H9 (cell line): ENCODE measurements at regions not wholly inside any gene's neighbourhood (a gene's known extent, or its start where the extent isn't known, plus 50 kb on each side); places are given as distances from the start of the nearest gene placed in this dataset.
A peak's percentile ranks its signal among the peaks of the same experiment; 100 is the strongest.

Experiments
- DNase-seq: peaks from one replicate; pipeline ENCODE4 v3.0.0-alpha.2; 2017
- H2AFZ ChIP-seq: one replicate; pipeline ENCODE4 v1.6.1; 2013; ENCODE audit warnings: mild to moderate bottlenecking, low read length, control low read depth, moderate library complexity
- H2AK5ac ChIP-seq: 2 replicates; pipeline ENCODE4 v1.6.1; 2013; ENCODE audit warnings: low read length, control low read depth, mixed read lengths; ENCODE audit not compliant: insufficient read length
- H2BK120ac ChIP-seq: one replicate; pipeline ENCODE4 v1.6.1; 2013; ENCODE audit warnings: low read depth, mild to moderate bottlenecking, low read length, control low read depth, inconsistent platforms; ENCODE audit not compliant: poor library complexity, severe bottlenecking
- H2BK12ac ChIP-seq: 2 replicates; pipeline ENCODE4 v1.6.1; 2013; ENCODE audit warnings: low read length, control low read depth, mixed read lengths, low read depth; ENCODE audit not compliant: insufficient read length
- H2BK15ac ChIP-seq: 2 replicates; pipeline ENCODE4 v1.6.1; 2013; ENCODE audit warnings: low read depth, low read length, control low read depth
- H2BK20ac ChIP-seq: one replicate; pipeline ENCODE4 v1.6.1; 2013; ENCODE audit warnings: low read depth, mild to moderate bottlenecking, low read length, control low read depth, inconsistent platforms; ENCODE audit not compliant: poor library complexity, severe bottlenecking
- H2BK5ac ChIP-seq: 2 replicates; pipeline ENCODE4 v1.6.1; 2013; ENCODE audit warnings: low read length, control low read depth, mixed read lengths; ENCODE audit not compliant: insufficient read length
- H3K14ac ChIP-seq: 2 replicates; pipeline ENCODE4 v1.6.1; 2013; ENCODE audit warnings: low read length, control low read depth; ENCODE audit not compliant: insufficient read depth
- H3K18ac ChIP-seq: 2 replicates; pipeline ENCODE4 v1.6.1; 2013; ENCODE audit warnings: low read depth, mild to moderate bottlenecking, mixed read lengths, low read length, control low read depth; ENCODE audit not compliant: insufficient read length
- H3K23ac ChIP-seq: 2 replicates; pipeline ENCODE4 v1.6.1; 2013; ENCODE audit warnings: low read length, control low read depth, mixed read lengths, low read depth; ENCODE audit not compliant: insufficient read length
- H3K23me2 ChIP-seq: 2 replicates; pipeline ENCODE4 v1.6.1; 2013; ENCODE audit warnings: low read depth, mild to moderate bottlenecking, mixed read lengths, low read length, control low read depth; ENCODE audit not compliant: insufficient read length, poor library complexity, severe bottlenecking
- H3K27ac ChIP-seq: 2 replicates; pipeline ENCODE4 v1.5.1; 2013; ENCODE audit warnings: low read length, control low read depth, mixed read lengths, low read depth; ENCODE audit not compliant: insufficient read length
- H3K27me3 ChIP-seq: 2 replicates; pipeline ENCODE4 v1.6.1; 2013; ENCODE audit warnings: low read length, control low read depth, inconsistent platforms; ENCODE audit not compliant: insufficient read depth
- H3K4ac ChIP-seq: 2 replicates; pipeline ENCODE4 v1.6.1; 2013; ENCODE audit warnings: low read depth, mild to moderate bottlenecking, control low read depth, inconsistent platforms, low read length, moderate library complexity
- H3K4me1 ChIP-seq: 2 replicates; pipeline ENCODE4 v1.6.1; 2013; ENCODE audit warnings: low read length, control low read depth, inconsistent platforms; ENCODE audit not compliant: insufficient read depth
- H3K4me2 ChIP-seq: 2 replicates; pipeline ENCODE4 v1.6.1; 2013; ENCODE audit warnings: low read length, control low read depth, mixed read lengths; ENCODE audit not compliant: insufficient read length, insufficient read depth
- H3K56ac ChIP-seq: 2 replicates; pipeline ENCODE4 v1.6.1; 2013; ENCODE audit warnings: low read depth, mild to moderate bottlenecking, mixed read lengths, low read length, control low read depth; ENCODE audit not compliant: insufficient read length
- H3K79me1 ChIP-seq: 2 replicates; pipeline ENCODE4 v1.6.1; 2013; ENCODE audit warnings: low read depth, mild to moderate bottlenecking, moderate library complexity, low read length, control low read depth, inconsistent platforms; ENCODE audit not compliant: insufficient read depth, poor library complexity, severe bottlenecking
- H3K79me2 ChIP-seq: 2 replicates; pipeline ENCODE4 v1.6.1; 2013; ENCODE audit warnings: low read length, control low read depth, inconsistent platforms; ENCODE audit not compliant: insufficient read depth
- H3K9ac ChIP-seq: 2 replicates; pipeline ENCODE4 v1.6.1; 2013; ENCODE audit warnings: low read length, control low read depth, mixed read lengths; ENCODE audit not compliant: insufficient read length; ENCODE audit errors: extremely low read depth
- H3K9me3 ChIP-seq: one replicate; pipeline ENCODE4 v1.6.1; 2013; ENCODE audit warnings: low read depth, low read length, inconsistent platforms; ENCODE audit not compliant: control insufficient read depth
- H3T11ph ChIP-seq: one replicate; pipeline ENCODE4 v1.6.1; 2013; ENCODE audit warnings: mild to moderate bottlenecking, low read length, control low read depth, inconsistent platforms
- H4K20me1 ChIP-seq: one replicate; pipeline ENCODE4 v1.6.1; 2013; ENCODE audit not compliant: control insufficient read depth, insufficient read length, insufficient read depth
- H4K5ac ChIP-seq: 2 replicates; pipeline ENCODE4 v1.6.1; 2013; ENCODE audit warnings: low read depth, mild to moderate bottlenecking, mixed read lengths, low read length, control low read depth; ENCODE audit not compliant: insufficient read length
- H4K8ac ChIP-seq: replicated peaks from 2 replicates; pipeline ENCODE4 v1.6.1; 2013; ENCODE audit warnings: low read length, control low read depth, mixed read lengths, low read depth; ENCODE audit not compliant: insufficient read length
- H4K91ac ChIP-seq: 2 replicates; pipeline ENCODE4 v1.6.1; 2013; ENCODE audit warnings: low read depth, mild to moderate bottlenecking, moderate library complexity, mixed read lengths, low read length, control low read depth; ENCODE audit not compliant: insufficient read length
- H3K27ac Mint-ChIP-seq, 3 experiments: 2 replicates in 2 of 3; 3 replicates in 1 of 3; pipeline ENCODE4 v1.8.0; 2020 to 2021; ENCODE audit warnings: mixed read lengths in 3 of 3, mild to moderate bottlenecking in 1 of 3, moderate library complexity in 1 of 3
- H3K27me3 Mint-ChIP-seq: 2 replicates; pipeline ENCODE4 v1.8.0; 2021; ENCODE audit warnings: low read depth, mild to moderate bottlenecking, moderate library complexity, mixed read lengths
- H3K36me3 Mint-ChIP-seq, 3 experiments: 2 replicates in 2 of 3; 3 replicates in 1 of 3; pipeline ENCODE4 v1.8.0; 2020 to 2021; ENCODE audit warnings: low read depth in 3 of 3, mixed read lengths in 3 of 3; ENCODE audit not compliant: insufficient read depth in 1 of 3
- H3K4me1 Mint-ChIP-seq, 2 experiments: 2 replicates each; pipeline ENCODE4 v1.8.0; 2020; ENCODE audit warnings: mixed read lengths in 2 of 2
- H3K4me3 Mint-ChIP-seq, 2 experiments: 2 replicates in 1 of 2; 3 replicates in 1 of 2; pipeline ENCODE4 v1.8.0; 2020 to 2021; ENCODE audit warnings: mild to moderate bottlenecking in 2 of 2, mixed read lengths in 2 of 2, moderate library complexity in 1 of 2
- H3K9me3 Mint-ChIP-seq, 2 experiments: 2 replicates in 1 of 2; 3 replicates in 1 of 2; pipeline ENCODE4 v1.8.0; 2020; ENCODE audit warnings: mild to moderate bottlenecking in 2 of 2, mixed read lengths in 2 of 2, moderate library complexity in 1 of 2
- CTCF ChIP-seq: fragments of 200-600 bp; sonication (generic); conservative IDR thresholded peaks from 3 replicates; pipeline ENCODE4 v1.8.0; 2021; ENCODE audit warnings: antibody characterized with exemption, mild to moderate bottlenecking
- WGBS: extraction: QIAGEN DNeasy Blood & Tissue Kit; methylation state at CpG from one replicate; pipeline ENCODE4 v1.1.7; 2013; ENCODE audit warnings: missing lambda C conversion rate, low lambda C conversion rate, mixed read lengths; ENCODE audit not compliant: insufficient read length; ENCODE audit errors: extremely low coverage; 5-methylcytosine and 5-hydroxymethylcytosine counted together

- peak; percentile 82 for TF ChIP-seq CTCF
- Mint-ChIP-seq H3K27ac (peak overlapping the region in 1 of 3 experiments; percentile 7; a peak in 1 of 7 replicates), H3K36me3 (peaks cover 0 to 3% (median 2%) of the 10 kb centered on the region in 3 experiments; a peak in 3 of 7 replicates), H3K4me3 (peak overlapping the region; percentile 53 to 54; a peak in 4 of 5 replicates), H3K27me3 (peaks cover 2% of the 10 kb centered on the region; the same call in 1 of the 2 replicates), H3K9me3 (peaks cover 2 to 6% of the 10 kb centered on the region in 2 experiments; a peak in 4 of 5 replicates), H3K4me1 (peaks cover 18 to 27% of the 10 kb centered on the region in 2 experiments)
- Histone ChIP-seq H4K91ac (no peak overlapping the region), H3K4me1 (peaks cover 8% of the 10 kb centered on the region; the same call in 1 of the 2 replicates), H3K9me3 (no peaks in the 10 kb centered on the region), H4K20me1 (no peaks in the 10 kb centered on the region), H2BK120ac (no peak overlapping the region), H3K27ac (no peak overlapping the region), H3K23ac (no peak overlapping the region), H2BK20ac (no peak overlapping the region), H3K27me3 (no peaks in the 10 kb centered on the region), H3K79me1 (no peaks in the 10 kb centered on the region), H2AFZ (no peak overlapping the region), H3K4ac (no peak overlapping the region), H3K4me2 (peak overlapping the region; percentile 28), H3K79me2 (no peaks in the 10 kb centered on the region), H4K8ac (no peak overlapping the region), H4K5ac (no peak overlapping the region), H3K23me2 (no peaks in the 10 kb centered on the region), H2BK15ac (no peak overlapping the region), H3K56ac (no peak overlapping the region), H3K9ac (no peak overlapping the region), H2BK5ac (no peak overlapping the region), H3K14ac (no peak overlapping the region), H3K18ac (no peak overlapping the region), H2AK5ac (no peak overlapping the region), H2BK12ac (no peak overlapping the region), H3T11ph (no peak overlapping the region)
- peak; percentile 89 for DNase-seq
- WGBS: no CpG with 5 or more reads among the region's 45 CpGs
Observed at GRCh38 chr1:30085811-30086770, 637.3 kb downstream of the MATN1 start.
